ENCODE measurements at regions not wholly inside any gene's neighbourhood (a gene's known extent, or its start where the extent isn't known, plus 50 kb on each side); places are given as distances from the start of the nearest gene placed in this dataset.

GRCh38 chr1:57747818-57748217, 324.0 kb upstream of the DAB1 start:
- in situ Hi-C loops (cut with MboI; ENCODE audit: low sequenced_read_pairs in 4 of 4) (no loop called here), intact Hi-C loops (cut with DNase I; ENCODE audit: low total_unique reads) (no loop called here)
- Histone ChIP-seq H3K27me3 (no peaks in the 10 kb centered on the region), H3K4me1 (peaks cover 5 to 8% of the 10 kb centered on the region in 2 donors), H3K9me3 (no peaks in the 10 kb centered on the region), H3K36me3 (no peaks in the 10 kb centered on the region), H3K27ac (no peak overlapping the region), H3K4me3 (no peak overlapping the region)
- ATAC-seq (no peak), DNase-seq (no peak)
- TF ChIP-seq POLR2A (IDR thresholded peaks at IDR 0.05) (no peak), CTCF (IDR thresholded peaks at IDR 0.05 in 4 of 5, conservative IDR thresholded peaks at IDR 0.05 in 1 of 5) (no peak)

- H3K9me3 ChIP-seq = no peaks in the 10 kb centered on the region
- H3K27ac ChIP-seq = no peak overlapping the region
- intact Hi-C loops (cut with DNase I; ENCODE audit: low total_unique reads) = no loop called here
- no peak overlapping the region for H3K4me3 ChIP-seq
- DNase-seq = no peak
- in situ Hi-C loops (cut with MboI; ENCODE audit: low sequenced_read_pairs in 4 of 4) = no loop called here
- H3K27me3 ChIP-seq = no peaks in the 10 kb centered on the region
- ATAC-seq = no peak
- H3K36me3 ChIP-seq = no peaks in the 10 kb centered on the region
- H3K4me1 ChIP-seq = no peaks in the 10 kb centered on the region
- TF ChIP-seq POLR2A (IDR thresholded peaks at IDR 0.05) = no peak
- TF ChIP-seq CTCF (IDR thresholded peaks at IDR 0.05 in 4 of 5, conservative IDR thresholded peaks at IDR 0.05 in 1 of 5) = no peak
Measured at GRCh38 chr1:57741521-57741920, 317.7 kb upstream of the DAB1 start.

GRCh38 chr1:57736940-57737339, 313.1 kb upstream of the DAB1 start:
- H3K4me1 ChIP-seq = no peaks in the 10 kb centered on the region
- in situ Hi-C loops (cut with MboI; ENCODE audit: low sequenced_read_pairs in 4 of 4) = no loop called here
- ATAC-seq = no peak
- no peak for TF ChIP-seq POLR2A (IDR thresholded peaks at IDR 0.05)
- no peak for TF ChIP-seq CTCF (IDR thresholded peaks at IDR 0.05 in 4 of 5, conservative IDR thresholded peaks at IDR 0.05 in 1 of 5)
- no peak overlapping the region for H3K4me3 ChIP-seq
- no peaks in the 10 kb centered on the region for H3K9me3 ChIP-seq
- H3K36me3 ChIP-seq = no peaks in the 10 kb centered on the region
- no peaks in the 10 kb centered on the region for H3K27me3 ChIP-seq
- intact Hi-C loops (cut with DNase I; ENCODE audit: low total_unique reads) = no loop called here
- no peak overlapping the region for H3K27ac ChIP-seq
- DNase-seq = no peak

- Histone ChIP-seq H3K36me3 (no peaks in the 10 kb centered on the region), H3K27ac (no peak overlapping the region), H3K4me3 (no peak overlapping the region), H3K9me3 (no peaks in the 10 kb centered on the region), H3K27me3 (no peaks in the 10 kb centered on the region), H3K4me1 (no peaks in the 10 kb centered on the region)
- DNase-seq (no peak), ATAC-seq (no peak)
- in situ Hi-C loops (cut with MboI; ENCODE audit: low sequenced_read_pairs in 4 of 4) (no loop called here), intact Hi-C loops (cut with DNase I; ENCODE audit: low total_unique reads) (no loop called here)
- TF ChIP-seq CTCF (IDR thresholded peaks at IDR 0.05 in 4 of 5, conservative IDR thresholded peaks at IDR 0.05 in 1 of 5) = no peak
- no peak for TF ChIP-seq POLR2A (IDR thresholded peaks at IDR 0.05)
Measured at GRCh38 chr1:57729181-57729580, 305.3 kb upstream of the DAB1 start.

- DNase-seq (no peak), ATAC-seq (peak in 1 of 2 donors; percentile 72)
- Histone ChIP-seq H3K4me3 (no peak overlapping the region), H3K4me1 (no peaks in the 10 kb centered on the region), H3K27ac (no peak overlapping the region), H3K36me3 (no peaks in the 10 kb centered on the region), H3K9me3 (no peaks in the 10 kb centered on the region), H3K27me3 (no peaks in the 10 kb centered on the region)
- intact Hi-C loops (cut with DNase I; ENCODE audit: low total_unique reads) = no loop called here
- in situ Hi-C loops (cut with MboI; ENCODE audit: low sequenced_read_pairs in 4 of 4) = no loop called here
- TF ChIP-seq POLR2A (IDR thresholded peaks at IDR 0.05) = no peak
- no peak for TF ChIP-seq CTCF (IDR thresholded peaks at IDR 0.05 in 4 of 5, conservative IDR thresholded peaks at IDR 0.05 in 1 of 5)
Measured at GRCh38 chr1:57727121-57727520, 303.3 kb upstream of the DAB1 start.
